CD4-positive, alpha-beta T cell treated with Interleukin-4 for 4 hours (primary cell): ENCODE measurements at regions not wholly inside any gene's neighbourhood (a gene's known extent, or its start where the extent isn't known, plus 50 kb on each side); places are given as distances from the start of the nearest gene placed in this dataset.
"Not testable (repeated sequence)": the region's sequence is repeated elsewhere in the genome, so short reads cannot be mapped to it uniquely, and the experiment has no call there.

Source experiments
- DNase-seq: peaks from one replicate; pipeline ENCODE4 v3.0.0-alpha.2; 2020

- DNase-seq, result not testable (repeated sequence)
These were observed 246.2 kb downstream of the NPIPA7 start for GRCh38 chr16:16625140-16625539.

DNA sequence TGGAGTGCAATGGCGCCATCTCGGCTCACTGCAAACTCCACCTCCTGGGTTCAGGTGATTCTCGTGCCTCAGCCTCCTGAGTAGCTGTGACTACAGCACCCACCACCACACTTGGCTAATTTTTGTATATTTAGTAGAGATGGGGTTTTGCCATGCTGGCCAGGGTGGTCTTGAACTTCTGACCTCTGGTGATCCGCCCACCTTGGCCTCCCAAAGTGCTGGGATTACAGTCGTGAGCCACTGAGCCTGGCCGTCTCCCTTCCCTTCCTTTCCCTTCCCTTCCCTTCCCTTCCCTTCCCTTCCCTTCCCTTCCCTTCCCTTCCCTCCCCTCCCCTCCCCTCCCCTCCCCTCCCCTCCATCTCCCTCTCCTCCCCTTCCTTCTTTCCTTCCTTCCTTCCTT is 248.9 kb downstream of the NPIPA7 start:
- not testable (repeated sequence) for DNase-seq

DNA sequence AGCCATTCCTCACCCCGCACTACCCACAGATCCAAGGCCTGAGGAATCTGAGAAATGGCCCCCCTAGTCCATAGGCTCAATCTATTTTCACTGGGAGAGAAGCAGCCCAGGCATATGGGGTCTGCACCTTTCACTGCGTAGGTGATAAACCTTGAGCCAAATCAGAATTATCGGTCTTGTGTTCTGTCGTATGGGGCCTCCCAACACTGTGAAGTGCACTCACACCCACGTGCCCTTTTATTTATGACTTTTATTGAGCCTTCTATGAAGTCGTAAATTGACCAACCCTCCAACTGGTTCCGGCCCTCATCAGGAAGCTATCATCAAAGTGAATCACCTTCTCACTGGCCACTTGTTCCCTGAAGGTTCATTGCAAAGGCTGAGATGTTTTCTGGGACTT is 259.3 kb downstream of the NPIPA7 start:
- not testable (repeated sequence) for DNase-seq

DNA sequence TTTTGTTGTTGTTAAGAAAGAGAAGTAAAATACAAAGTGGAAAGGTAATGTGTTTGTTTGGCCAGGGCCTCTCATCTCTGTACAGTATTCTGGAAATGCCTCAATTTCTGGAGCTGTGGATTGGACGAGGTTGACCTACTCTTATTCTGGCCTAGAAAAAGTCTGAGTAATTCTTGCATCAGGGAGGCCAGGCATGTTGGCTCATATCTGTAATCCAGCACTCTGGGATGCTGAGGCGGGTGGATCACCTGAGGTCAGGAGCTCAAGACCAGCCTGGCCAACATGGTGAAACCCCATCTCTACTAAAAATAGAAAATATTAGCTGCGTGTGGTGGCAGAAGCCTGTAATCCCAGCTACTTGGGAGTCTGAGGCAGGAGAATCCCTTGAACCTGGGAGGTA is 259.8 kb downstream of the NPIPA7 start:
- DNase-seq, result not testable (repeated sequence)

DNA sequence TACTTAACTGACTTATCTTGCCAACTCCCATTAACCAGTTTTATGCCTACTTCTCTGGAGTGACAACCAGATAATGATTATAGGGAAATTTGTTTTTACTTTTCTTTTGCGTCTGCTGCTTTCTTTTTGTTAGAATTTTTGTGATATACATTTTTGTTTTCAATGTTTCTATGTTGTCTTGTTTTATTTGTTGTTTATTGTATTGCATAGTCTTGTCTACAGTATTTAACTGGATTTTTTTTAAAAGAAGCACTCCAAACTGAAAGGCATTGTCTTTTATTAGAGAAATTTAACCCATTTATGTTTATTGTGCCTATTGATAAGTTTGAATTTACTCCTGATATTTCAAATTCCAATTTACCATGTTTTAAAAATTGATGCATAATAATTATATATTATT is 264.9 kb downstream of the NPIPA7 start:
- DNase-seq, result not testable (repeated sequence)

GRCh38 chr16:16648002-16648401 is 269.1 kb downstream of the NPIPA7 start:
- DNase-seq, result not testable (repeated sequence)

DNA sequence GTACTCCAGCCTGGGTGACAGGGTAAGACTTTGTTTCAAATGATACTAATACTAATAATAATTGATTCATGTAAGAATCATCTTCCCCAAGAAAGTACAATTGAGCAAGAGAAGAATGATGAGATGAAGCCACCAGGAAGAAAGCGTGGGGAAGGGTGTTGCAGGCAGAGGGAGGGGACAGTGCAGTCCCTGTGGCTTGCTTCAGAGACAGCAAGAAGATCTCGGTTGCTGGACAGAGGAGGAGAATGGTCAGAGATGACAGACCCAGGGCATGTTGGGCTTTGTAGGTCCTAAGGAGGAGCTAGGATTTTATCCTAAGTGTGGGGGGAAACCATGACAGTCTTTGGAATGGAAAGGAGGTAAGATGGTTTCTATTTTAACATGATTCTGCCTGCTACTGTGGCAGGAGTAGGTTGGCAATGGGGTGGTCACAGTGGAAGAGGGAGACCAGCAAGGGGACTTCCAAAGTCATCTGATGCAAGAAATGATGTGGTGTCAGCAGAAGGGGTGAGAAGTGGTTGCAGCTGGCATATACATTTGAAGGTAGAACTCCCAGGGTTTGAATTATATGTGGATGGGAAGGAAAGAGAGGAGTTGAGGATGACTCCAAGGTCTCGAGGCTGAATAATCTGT is 293.4 kb downstream of the NPIPA7 start:
- DNase-seq, result not testable (repeated sequence)

DNA sequence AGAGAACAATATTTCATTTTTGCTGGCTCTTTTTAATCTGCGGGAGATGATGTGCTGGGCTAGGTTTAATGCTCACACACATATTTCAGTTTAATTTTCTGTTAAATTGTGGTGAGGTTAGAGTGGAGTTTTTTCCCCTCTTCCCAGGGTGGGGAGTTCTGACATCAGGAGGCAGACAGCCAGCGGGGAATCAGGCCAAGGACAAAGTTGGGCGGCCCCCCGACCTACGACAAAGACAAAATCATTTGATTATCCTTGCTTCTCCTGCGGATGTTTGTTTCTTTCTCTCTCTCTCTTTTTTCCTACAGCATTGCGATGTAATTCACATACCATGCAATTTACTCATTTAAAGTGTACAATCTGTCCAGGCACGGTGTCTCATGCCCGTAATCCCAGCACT is 295.9 kb downstream of the NPIPA7 start:
- not testable (repeated sequence) for DNase-seq

DNA sequence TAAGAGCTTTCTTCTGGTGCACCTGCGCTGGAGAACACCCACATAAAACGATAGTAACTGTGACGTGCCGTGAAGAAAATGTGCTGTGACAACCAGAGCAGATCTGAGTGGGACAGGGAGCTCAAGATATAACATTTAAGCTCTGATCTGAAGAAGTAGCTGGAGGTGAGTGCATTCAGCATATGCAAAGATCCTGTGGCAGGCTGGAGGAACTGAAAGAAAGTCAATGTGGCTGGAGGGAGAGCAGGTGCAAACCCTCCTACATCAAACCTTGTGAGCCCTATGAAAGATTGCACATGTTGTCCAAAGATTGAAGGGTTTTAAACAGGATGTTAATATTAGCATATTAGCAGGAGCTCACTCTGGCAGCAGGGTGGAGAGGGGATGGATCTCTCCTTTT is 342.9 kb downstream of the NPIPA7 start:
- not testable (repeated sequence) for DNase-seq

DNA sequence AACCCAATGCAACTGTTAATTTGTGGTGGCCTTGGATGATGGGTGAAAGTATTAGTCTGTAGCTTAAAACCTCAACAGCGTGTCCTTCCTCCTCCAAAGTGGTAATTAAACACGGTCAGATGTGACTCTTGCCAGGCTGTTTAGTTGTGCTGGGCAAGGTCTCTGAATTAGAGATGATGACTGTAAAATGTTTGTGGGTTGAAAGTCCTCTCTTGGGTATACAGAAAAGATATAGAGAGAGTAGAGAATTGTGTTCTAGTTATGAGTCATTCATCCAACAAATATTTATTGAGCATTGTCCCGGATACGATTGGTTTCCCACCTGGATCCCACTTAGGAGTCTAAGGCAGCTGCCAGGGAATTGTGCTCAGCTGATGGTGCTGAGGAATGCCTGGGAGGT is 343.7 kb downstream of the NPIPA7 start:
- DNase-seq, result not testable (repeated sequence)

DNA sequence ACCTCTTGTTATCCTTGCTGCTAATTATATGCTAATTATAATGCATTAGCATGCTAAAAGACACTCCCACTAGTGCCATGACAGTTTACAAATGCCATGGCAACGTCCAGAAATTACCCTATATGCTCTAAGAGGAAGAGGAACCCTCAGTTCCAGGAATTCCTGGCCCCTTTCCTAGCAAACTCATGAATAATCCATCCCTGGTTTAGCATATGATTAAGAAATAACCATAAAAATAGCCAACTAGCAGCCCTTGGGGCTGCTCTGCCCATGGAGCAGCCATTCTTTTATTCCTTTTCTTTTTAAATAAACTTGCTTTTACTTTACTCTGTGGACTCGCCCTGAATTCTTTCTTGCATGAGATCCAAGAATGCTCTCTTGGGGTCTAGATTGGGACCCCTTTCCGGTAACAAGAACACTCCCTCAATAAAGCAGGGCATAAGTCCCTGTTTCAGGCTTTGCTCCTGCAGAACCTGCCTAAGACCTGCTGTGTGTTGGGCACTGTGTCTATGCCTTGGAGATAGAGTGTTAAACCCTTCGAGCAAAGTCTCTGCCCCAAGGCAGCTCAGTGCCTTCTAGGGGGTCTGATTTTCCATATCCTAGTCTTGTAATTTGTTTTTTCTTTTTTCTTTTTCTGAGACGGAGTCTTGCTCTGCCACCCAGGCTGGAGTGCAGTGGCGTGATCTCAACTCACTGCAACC is 345.0 kb downstream of the NPIPA7 start:
- not testable (repeated sequence) for DNase-seq

GRCh38 chr16:16727048-16727447 is 348.1 kb downstream of the NPIPA7 start:
- DNase-seq, result not testable (repeated sequence)

GRCh38 chr16:16742573-16742972 is 363.6 kb downstream of the NPIPA7 start:
- DNase-seq, result not testable (repeated sequence)

- DNase-seq, result not testable (repeated sequence)
These were observed 376.2 kb downstream of the NPIPA7 start for GRCh38 chr16:16754992-16755667.

- DNase-seq, result no peak
These were observed 384.5 kb downstream of the NPIPA7 start for GRCh38 chr16:16763449-16763848.

- DNase-seq, result not testable (repeated sequence)
These were observed 391.8 kb downstream of the NPIPA7 start for GRCh38 chr16:16770717-16771116.

DNA sequence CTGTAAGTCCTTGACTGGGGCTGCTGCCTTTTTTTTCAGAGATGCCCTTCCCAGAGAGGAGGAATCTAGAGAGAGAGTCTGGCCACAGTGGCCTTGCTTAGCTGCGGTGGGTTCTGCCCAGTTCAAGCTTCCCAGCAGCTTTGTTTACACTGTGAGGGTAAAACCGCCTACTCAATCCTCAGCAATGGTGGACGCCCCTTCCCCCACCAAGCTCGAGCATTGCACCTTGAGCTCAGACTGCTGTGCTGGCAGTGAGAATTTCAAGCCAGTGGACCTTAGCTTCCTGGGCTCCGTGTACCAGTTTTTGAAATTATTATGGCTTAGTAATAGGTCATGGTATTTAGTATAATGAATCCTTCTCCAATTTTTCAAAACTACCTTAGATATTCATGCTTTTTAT is 395.4 kb downstream of the NPIPA7 start:
- DNase-seq, result no peak

DNA sequence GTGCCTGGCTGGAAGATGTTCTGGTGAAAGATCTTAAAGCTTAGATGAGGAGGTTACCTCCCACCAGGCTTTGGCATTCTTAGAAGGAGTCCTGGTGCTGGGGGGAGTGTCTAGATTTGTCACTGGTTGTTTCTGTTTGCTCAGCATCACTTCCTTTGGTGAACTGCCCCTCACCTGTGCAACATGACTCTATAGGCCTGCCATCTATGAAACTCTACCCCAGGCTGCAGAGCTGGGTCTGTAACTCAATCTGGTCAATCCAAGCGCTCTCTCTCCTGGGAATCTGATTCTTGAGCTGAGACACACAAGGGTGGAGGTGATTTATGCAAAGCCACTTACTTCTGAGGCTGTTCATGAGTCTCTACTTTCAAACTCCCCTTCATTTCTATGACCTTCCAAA is 399.4 kb downstream of the NPIPA7 start:
- DNase-seq, result no peak

- DNase-seq, result no peak
These were observed 401.6 kb downstream of the NPIPA7 start for GRCh38 chr16:16780588-16780987.

- DNase-seq, result no peak
These were observed 403.2 kb downstream of the NPIPA7 start for GRCh38 chr16:16782153-16782552.

- no peak for DNase-seq
These were observed 409.1 kb downstream of the NPIPA7 start for GRCh38 chr16:16788004-16788403.

DNA sequence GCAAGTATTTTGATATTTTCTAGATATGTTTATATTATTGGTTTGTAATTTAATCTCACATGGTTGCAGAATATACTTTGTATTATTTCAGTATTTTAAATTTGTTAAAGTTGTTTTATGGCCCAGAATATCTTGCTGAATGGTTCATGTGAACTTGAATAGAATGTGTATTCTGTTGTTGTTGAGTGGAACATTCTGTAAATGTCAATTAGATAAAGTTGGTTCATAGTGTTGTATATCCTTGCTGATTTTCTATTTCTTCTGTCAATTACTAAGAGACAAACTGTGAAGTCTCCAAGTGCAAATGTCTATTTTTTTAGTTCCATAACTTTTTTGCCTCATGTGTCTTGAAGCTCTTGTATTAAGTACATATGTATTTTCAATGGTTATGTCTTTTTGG is 411.7 kb downstream of the NPIPA7 start:
- no peak for DNase-seq

DNA sequence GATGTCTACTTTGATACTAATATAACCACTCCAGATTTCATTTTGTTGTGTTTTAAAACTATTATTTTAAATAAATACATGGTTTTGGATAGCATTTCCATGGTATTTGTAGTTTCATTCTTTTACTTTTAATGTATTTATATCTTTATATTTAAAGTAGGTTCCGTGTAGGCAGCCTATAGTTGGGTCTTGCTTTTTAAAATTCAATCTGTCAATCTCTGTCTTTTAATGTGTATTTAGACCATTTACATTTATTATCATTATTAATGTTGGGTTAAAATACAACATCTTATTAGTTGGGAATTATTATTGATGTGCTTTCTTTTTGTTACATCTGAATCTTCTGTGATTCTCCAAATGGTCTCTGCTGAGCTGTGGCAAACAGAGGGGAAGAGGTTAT is 412.1 kb downstream of the NPIPA7 start:
- no peak for DNase-seq

- DNase-seq, result no peak
These were observed 418.3 kb downstream of the NPIPA7 start for GRCh38 chr16:16797239-16797638.
